GM23338 (cell line): ENCODE measurements at regions not wholly inside any gene's neighbourhood (a gene's known extent, or its start where the extent isn't known, plus 50 kb on each side); places are given as distances from the start of the nearest gene placed in this dataset.

Experiments used
- ATAC-seq: fragments of 200-7000 bp; cut with Tn5 transposase; 3 replicates; pipeline ENCODE4 v1.9.1; 2020
- DNase-seq: peaks from one replicate; pipeline ENCODE4 v3.0.0-alpha.2; 2015; ENCODE audit warnings: low spot score
- H2AFZ ChIP-seq: fragments of 200-600 bp; sonication (generic); 2 replicates; pipeline ENCODE4 v1.8.0; 2016; ENCODE audit warnings: antibody characterized with exemption, mild to moderate bottlenecking, moderate library complexity
- H3F3A ChIP-seq: fragments of 200-600 bp; sonication (generic); replicated peaks from 2 replicates; pipeline ENCODE4 v1.8.0; 2017; ENCODE audit warnings: antibody characterized with exemption, mixed run types, low read depth
- H3K27ac ChIP-seq: fragments of 200-600 bp; sonication (generic); 2 replicates; pipeline ENCODE4 v1.6.1; 2016; ENCODE audit warnings: low read depth
- H3K27me3 ChIP-seq: fragments of 200-600 bp; sonication (generic); 2 replicates; pipeline ENCODE4 v1.8.0; 2016; ENCODE audit warnings: mild to moderate bottlenecking, mixed run types, moderate library complexity; ENCODE audit not compliant: insufficient read depth
- H3K36me3 ChIP-seq: fragments of 200-600 bp; sonication (generic); 2 replicates; pipeline ENCODE4 v1.8.0; 2016; ENCODE audit warnings: mild to moderate bottlenecking; ENCODE audit not compliant: insufficient read depth
- H3K4me1 ChIP-seq: fragments of 200-600 bp; sonication (generic); 2 replicates; pipeline ENCODE4 v1.8.0; 2016; ENCODE audit warnings: mild to moderate bottlenecking, moderate library complexity; ENCODE audit not compliant: insufficient read depth
- H3K4me2 ChIP-seq: fragments of 200-600 bp; sonication (generic); 2 replicates; pipeline ENCODE4 v1.7.1; 2017; ENCODE audit warnings: mixed run types
- H3K4me3 ChIP-seq: fragments of 200-600 bp; sonication (generic); 2 replicates; pipeline ENCODE4 v1.6.1; 2016; ENCODE audit warnings: mixed run types
- H3K79me2 ChIP-seq: fragments of 200-600 bp; sonication (generic); replicated peaks from 2 replicates; pipeline ENCODE4 v1.8.0; 2017; ENCODE audit warnings: mild to moderate bottlenecking; ENCODE audit not compliant: insufficient read depth
- H3K9me2 ChIP-seq: fragments of 200-600 bp; sonication (generic); 2 replicates; pipeline ENCODE4 v1.8.0; 2017; ENCODE audit not compliant: insufficient read depth
- H4K20me1 ChIP-seq: fragments of 200-600 bp; sonication (generic); replicated peaks from 2 replicates; pipeline ENCODE4 v1.8.0; 2017; ENCODE audit warnings: mild to moderate bottlenecking; ENCODE audit not compliant: insufficient read depth
- H3K27ac Mint-ChIP-seq: 2 replicates; pipeline ENCODE4 v1.8.0; 2020; ENCODE audit warnings: inconsistent platforms, mild to moderate bottlenecking, moderate library complexity, mixed read lengths
- H3K27me3 Mint-ChIP-seq: 3 replicates; pipeline ENCODE4 v1.8.0; 2022; ENCODE audit warnings: low read depth, mild to moderate bottlenecking, moderate library complexity, mixed read lengths, inconsistent platforms; ENCODE audit not compliant: insufficient read depth, poor library complexity
- H3K36me3 Mint-ChIP-seq: 3 replicates; pipeline ENCODE4 v1.8.0; 2021; ENCODE audit warnings: low read depth, mild to moderate bottlenecking, inconsistent platforms, moderate library complexity, mixed read lengths
- H3K4me1 Mint-ChIP-seq: 3 replicates; pipeline ENCODE4 v1.8.0; 2020; ENCODE audit warnings: mild to moderate bottlenecking, inconsistent platforms, mixed read lengths
- H3K4me3 Mint-ChIP-seq: 3 replicates; pipeline ENCODE4 v1.8.0; 2021; ENCODE audit warnings: moderate library complexity, mild to moderate bottlenecking, inconsistent platforms, mixed read lengths
- H3K9me3 Mint-ChIP-seq: 3 replicates; pipeline ENCODE4 v1.8.0; 2020; ENCODE audit warnings: moderate library complexity, mild to moderate bottlenecking, inconsistent platforms, mixed read lengths
- CREB1 ChIP-seq: fragments of 250-450 bp; sonication (Bioruptor Pico); IDR thresholded peaks from 2 replicates; pipeline ENCODE4 v1.5.0; 2020; ENCODE audit warnings: low read depth, mild to moderate bottlenecking, moderate library complexity
- CTCF ChIP-seq, 2 experiments: fragments of 200-600 bp in 1 of 2; sonication (generic) in 1 of 2; conservative IDR thresholded peaks; 2 replicates each; pipeline versions ENCODE4 v1.5.1 to v1.6.1; 2016 to 2017; ENCODE audit warnings: antibody characterized with exemption in 2 of 2, low read depth in 2 of 2, mild to moderate bottlenecking in 2 of 2, moderate library complexity in 1 of 2
- ETS1 ChIP-seq: IDR thresholded peaks from 2 replicates; pipeline ENCODE4 v1.6.1; 2016; ENCODE audit warnings: antibody characterized with exemption
- EZH2 ChIP-seq: fragments of 200-600 bp; sonication (generic); IDR thresholded peaks from one replicate; pipeline ENCODE4 v1.8.0; 2017; ENCODE audit warnings: antibody characterized with exemption, mild to moderate bottlenecking, low read depth; ENCODE audit not compliant: unreplicated experiment
- NANOG ChIP-seq: IDR thresholded peaks from 2 replicates; pipeline ENCODE4 v1.6.1; 2016; ENCODE audit warnings: antibody characterized with exemption, borderline replicate concordance
- POLR2AphosphoS5 ChIP-seq: IDR thresholded peaks from 2 replicates; pipeline ENCODE4 v1.6.1; 2016; ENCODE audit warnings: antibody characterized with exemption, low read depth
- STAT1 ChIP-seq: IDR thresholded peaks from one replicate; pipeline ENCODE4 v1.6.1; 2016; ENCODE audit warnings: antibody characterized with exemption; ENCODE audit not compliant: unreplicated experiment
- ZNF331 ChIP-seq: fragments of 250-450 bp; sonication (Bioruptor Pico); IDR thresholded peaks from 2 replicates; pipeline ENCODE4 v1.5.0; 2020; ENCODE audit warnings: low read depth, mild to moderate bottlenecking, moderate library complexity

DNA sequence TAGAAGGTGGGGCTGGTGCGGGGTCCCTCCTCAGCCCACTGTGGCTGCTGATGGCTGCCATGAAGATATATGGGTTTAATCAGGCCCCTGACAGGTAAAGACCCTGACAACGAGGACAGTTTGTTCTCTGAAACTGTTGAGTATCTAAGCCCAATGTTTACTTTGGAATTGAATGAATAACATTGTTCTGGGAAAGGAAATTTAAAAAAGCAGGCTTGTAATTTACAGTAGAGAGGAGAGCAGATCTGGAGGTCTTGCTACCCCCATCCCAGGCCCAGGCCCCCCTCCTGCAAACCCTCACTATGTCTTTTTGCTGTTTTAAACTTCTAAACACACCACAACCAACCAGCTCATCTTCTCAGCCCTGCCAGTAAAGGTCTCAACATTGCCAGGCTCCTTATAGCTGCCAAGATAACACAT, 171.3 kb downstream of the CDC5L start:
- H3K27ac ChIP-seq = no peak overlapping the region
- ATAC-seq = no peak
- Mint-ChIP-seq H3K27me3 (peaks cover 8% of the 10 kb centered on the region), H3K4me1 (peaks cover 24% of the 10 kb centered on the region), H3K27ac (no peak overlapping the region), H3K36me3 (no peaks in the 10 kb centered on the region), H3K4me3 (no peak overlapping the region), H3K9me3 (no peaks in the 10 kb centered on the region)
- no peaks in the 10 kb centered on the region for H3F3A ChIP-seq
- H3K79me2 ChIP-seq = no peaks in the 10 kb centered on the region
- peaks cover 15% of the 10 kb centered on the region for H3K4me1 ChIP-seq
- no peak overlapping the region for H3K4me3 ChIP-seq
- H3K4me2 ChIP-seq = no peak overlapping the region
- no peaks in the 10 kb centered on the region for H3K36me3 ChIP-seq
- TF ChIP-seq STAT1 (no peak), CREB1 (CRISPR knock-in tag) (no peak), ZNF331 (no peak), NANOG (no peak), EZH2 (no peak), ETS1 (no peak)
- H3K27me3 ChIP-seq = no peaks in the 10 kb centered on the region
- peak overlapping the region; percentile 43; the same call in 1 of the 2 replicates for H2AFZ ChIP-seq
- 0 out of 2 replicates have a peak, but pooled peaks cover 3% of the 10 kb centered on the region for H3K9me2 ChIP-seq
- DNase-seq = no peak
- H4K20me1 ChIP-seq = no peaks in the 10 kb centered on the region

DNA sequence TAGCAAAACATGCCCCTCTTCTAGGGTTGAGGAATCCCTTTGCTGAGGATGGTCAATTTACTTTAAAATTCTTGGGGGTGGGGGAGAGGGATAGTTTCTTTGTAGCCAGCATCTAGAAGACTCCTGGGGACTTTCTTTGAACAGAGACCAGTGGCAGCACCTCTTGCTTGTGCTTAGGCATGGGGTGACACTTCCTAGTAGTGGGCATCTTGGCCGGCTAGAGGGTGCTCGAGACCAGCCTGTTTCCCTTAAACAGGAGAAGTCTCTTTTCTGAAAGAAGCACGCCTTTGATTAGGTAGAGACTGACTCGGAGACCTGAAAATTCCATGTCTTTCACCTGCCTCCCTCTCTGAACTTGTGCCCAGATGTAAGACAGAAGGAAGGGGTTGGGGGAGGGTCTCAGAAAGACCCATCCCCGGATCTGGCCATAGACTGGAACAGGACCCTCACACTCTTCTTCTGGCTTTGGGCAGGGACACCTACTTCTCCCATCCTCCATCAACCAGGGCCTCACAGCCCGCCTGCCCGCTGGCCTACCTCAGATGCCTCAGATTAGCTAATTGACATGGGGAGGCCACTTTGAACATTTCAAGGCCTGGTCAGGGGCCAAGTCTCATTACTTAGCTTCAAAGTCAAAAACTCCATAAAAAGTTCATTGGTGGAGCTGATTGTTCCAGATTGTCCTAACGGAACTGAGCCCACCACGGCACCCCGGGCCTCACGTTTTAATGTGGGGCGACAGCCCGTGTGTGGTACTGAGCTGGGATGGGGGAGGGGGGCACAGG, 172.2 kb downstream of the CDC5L start:
- peaks cover 8% of the 10 kb centered on the region for H3K27me3 Mint-ChIP-seq
- H3K4me3 Mint-ChIP-seq = no peak overlapping the region
- H3K4me1 ChIP-seq = peaks cover 15% of the 10 kb centered on the region
- TF ChIP-seq CTCF (conservative IDR thresholded peaks at IDR 0.05; ENCODE audit: low read depth in 2 of 2) (peak in 1 of 2 experiments; percentile 9; a peak in 1 of 4 replicates), POLR2AphosphoS5 (no peak), EZH2 (no peak)
- H3K4me2 ChIP-seq = no peak overlapping the region
- no peaks in the 10 kb centered on the region for H3K36me3 Mint-ChIP-seq
- peaks cover 24% of the 10 kb centered on the region for H3K4me1 Mint-ChIP-seq
- peak overlapping the region; percentile 88 for H2AFZ ChIP-seq
- H3K27me3 ChIP-seq = no peaks in the 10 kb centered on the region
- 0 out of 2 replicates have a peak, but pooled peaks cover 3% of the 10 kb centered on the region for H3K9me2 ChIP-seq
- H4K20me1 ChIP-seq = no peaks in the 10 kb centered on the region
- ATAC-seq = no peak; the same call in 2 of the 3 replicates
- no peaks in the 10 kb centered on the region for H3F3A ChIP-seq
- peak; percentile 13 for DNase-seq
- H3K9me3 Mint-ChIP-seq = no peaks in the 10 kb centered on the region
- H3K27ac Mint-ChIP-seq = 0 out of 2 replicates have a peak overlapping the region, but pooled peaks have one; percentile 18
- no peak overlapping the region for H3K4me3 ChIP-seq
- H3K36me3 ChIP-seq = no peaks in the 10 kb centered on the region
- H3K79me2 ChIP-seq = no peaks in the 10 kb centered on the region
- H3K27ac ChIP-seq = no peak overlapping the region
